B cell (primary cell): ENCODE measurements at regions not wholly inside any gene's neighbourhood (a gene's known extent, or its start where the extent isn't known, plus 50 kb on each side); places are given as distances from the start of the nearest gene placed in this dataset.

ENCODE experiments used
- EZH2 ChIP-seq: IDR thresholded peaks from 2 replicates; pipeline ENCODE4 v1.6.1; 2012; ENCODE audit warnings: borderline replicate concordance, low read depth, mild to moderate bottlenecking, moderate library complexity, low read length; ENCODE audit not compliant: insufficient read depth, poor library complexity, severe bottlenecking
- TF ChIP-seq, protein P1 (sequence below): fragments of 200-600 bp; IDR thresholded peaks from one replicate; pipeline ENCODE4 v1.8.0; 2022; ENCODE audit warnings: antibody characterized with exemption, mild to moderate bottlenecking

DNA sequence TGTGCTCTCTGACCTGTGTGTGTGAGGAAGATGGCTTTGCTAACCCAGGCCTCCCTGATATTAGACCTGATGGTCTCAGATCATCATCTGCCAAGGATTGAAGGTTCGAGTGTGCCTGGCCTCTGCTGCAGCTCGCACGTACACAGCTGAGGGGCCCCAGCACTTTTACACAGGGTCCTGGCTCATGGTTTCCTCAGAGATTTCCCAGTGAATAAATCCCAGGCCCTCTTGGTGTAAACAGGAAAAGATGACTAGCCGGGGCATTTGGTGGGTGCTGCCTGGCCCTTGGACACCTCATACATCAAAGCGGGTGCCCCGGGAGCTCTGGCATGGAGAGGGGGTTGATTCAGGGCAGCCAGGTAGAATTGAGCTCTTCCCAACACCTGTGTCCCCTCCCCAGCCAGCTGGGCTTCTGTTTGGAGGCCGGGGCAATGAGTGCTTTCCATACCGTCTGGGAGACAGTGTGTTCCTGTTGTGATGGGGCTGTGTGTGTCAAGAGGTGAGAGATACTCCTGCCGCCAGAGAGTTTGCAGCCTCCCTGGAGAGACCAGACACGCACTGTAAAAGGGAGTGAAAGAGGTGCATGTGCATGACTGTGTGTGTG lies 72.5 kb upstream of the TLE3 start:
- TF ChIP-seq, protein P1, sequence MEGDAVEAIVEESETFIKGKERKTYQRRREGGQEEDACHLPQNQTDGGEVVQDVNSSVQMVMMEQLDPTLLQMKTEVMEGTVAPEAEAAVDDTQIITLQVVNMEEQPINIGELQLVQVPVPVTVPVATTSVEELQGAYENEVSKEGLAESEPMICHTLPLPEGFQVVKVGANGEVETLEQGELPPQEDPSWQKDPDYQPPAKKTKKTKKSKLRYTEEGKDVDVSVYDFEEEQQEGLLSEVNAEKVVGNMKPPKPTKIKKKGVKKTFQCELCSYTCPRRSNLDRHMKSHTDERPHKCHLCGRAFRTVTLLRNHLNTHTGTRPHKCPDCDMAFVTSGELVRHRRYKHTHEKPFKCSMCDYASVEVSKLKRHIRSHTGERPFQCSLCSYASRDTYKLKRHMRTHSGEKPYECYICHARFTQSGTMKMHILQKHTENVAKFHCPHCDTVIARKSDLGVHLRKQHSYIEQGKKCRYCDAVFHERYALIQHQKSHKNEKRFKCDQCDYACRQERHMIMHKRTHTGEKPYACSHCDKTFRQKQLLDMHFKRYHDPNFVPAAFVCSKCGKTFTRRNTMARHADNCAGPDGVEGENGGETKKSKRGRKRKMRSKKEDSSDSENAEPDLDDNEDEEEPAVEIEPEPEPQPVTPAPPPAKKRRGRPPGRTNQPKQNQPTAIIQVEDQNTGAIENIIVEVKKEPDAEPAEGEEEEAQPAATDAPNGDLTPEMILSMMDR: no peak
- TF ChIP-seq EZH2: no peak
